HepG2 (cell line): ENCODE measurements at regions not wholly inside any gene's neighbourhood (a gene's known extent, or its start where the extent isn't known, plus 50 kb on each side); places are given as distances from the start of the nearest gene placed in this dataset.

ENCODE experiments used
- CENPX ChIP-seq: sonication (generic); formaldehyde crosslinking; IDR thresholded peaks from 2 replicates; pipeline ENCODE4 v1.9.0; 2021; ENCODE audit warnings: mild to moderate bottlenecking, missing genetic modification reagents, moderate library complexity
- FOXK2 ChIP-seq: fragments of 450-650 bp; IDR thresholded peaks from 2 replicates; pipeline ENCODE4 v1.6.1; 2016
- IKZF4 ChIP-seq: sonication (generic); formaldehyde crosslinking; IDR thresholded peaks from 2 replicates; pipeline ENCODE4 v1.5.1; 2020; ENCODE audit warnings: borderline replicate concordance, mild to moderate bottlenecking, low read depth, missing genetic modification reagents; ENCODE audit errors: not compliant biosample characterization
- JUN ChIP-seq: sonication (generic); formaldehyde crosslinking; IDR thresholded peaks from 2 replicates; pipeline ENCODE4 v1.4.0; 2020; ENCODE audit warnings: mild to moderate bottlenecking, missing genetic modification reagents
- KAT2B ChIP-seq: fragments of 150-350 bp; IDR thresholded peaks from 2 replicates; pipeline ENCODE4 v1.6.1; 2014; ENCODE audit warnings: low read depth, low read length, borderline replicate concordance
- MYC ChIP-seq: sonication (generic); formaldehyde crosslinking; IDR thresholded peaks from 2 replicates; pipeline ENCODE4 v1.9.0; 2021; ENCODE audit warnings: missing genetic modification reagents, borderline replicate concordance
- POLR2A ChIP-seq, 2 experiments: IDR thresholded peaks; 2 replicates each; pipeline ENCODE4 v1.6.1; 2011; ENCODE audit warnings: low read depth in 2 of 2, low read length in 2 of 2, mild to moderate bottlenecking in 1 of 2, moderate library complexity in 1 of 2; ENCODE audit not compliant: insufficient read depth in 1 of 2
- SP1 ChIP-seq, 2 experiments: fragments of 450-650 bp in 1 of 2; sonication (generic) in 1 of 2; formaldehyde crosslinking in 1 of 2; IDR thresholded peaks; 2 replicates each; pipeline versions ENCODE4 v1.4.0 to v1.6.1; 2016 to 2020; ENCODE audit warnings: missing genetic modification reagents in 1 of 2
- TCF7L2 ChIP-seq: IDR thresholded peaks from 2 replicates; pipeline ENCODE4 v1.6.1; 2011; ENCODE audit warnings: mild to moderate bottlenecking, low read depth, low read length, moderate library complexity
- ZBTB8A ChIP-seq: sonication (generic); formaldehyde crosslinking; IDR thresholded peaks from 2 replicates; pipeline ENCODE4 v1.4.0; 2020; ENCODE audit warnings: mild to moderate bottlenecking, low read depth, missing genetic modification reagents, borderline replicate concordance
- ZNF274 ChIP-seq: sonication (generic); formaldehyde crosslinking; IDR thresholded peaks from 2 replicates; pipeline ENCODE4 v1.5.1; 2020; ENCODE audit warnings: mild to moderate bottlenecking, missing genetic modification reagents
- ZNF558 ChIP-seq: sonication (generic); formaldehyde crosslinking; IDR thresholded peaks from 2 replicates; pipeline ENCODE4 v1.9.0; 2022; ENCODE audit warnings: mild to moderate bottlenecking, missing genetic modification reagents, borderline replicate concordance
- ZNF619 ChIP-seq: sonication (generic); formaldehyde crosslinking; IDR thresholded peaks from 2 replicates; pipeline ENCODE4 v1.4.0; 2020; ENCODE audit warnings: mild to moderate bottlenecking, missing genetic modification reagents
- TF ChIP-seq, protein P1 (sequence below): sonication (generic); formaldehyde crosslinking; IDR thresholded peaks from 2 replicates; pipeline ENCODE4 v1.5.1; 2020; ENCODE audit warnings: mild to moderate bottlenecking, missing genetic modification reagents, moderate library complexity

DNA sequence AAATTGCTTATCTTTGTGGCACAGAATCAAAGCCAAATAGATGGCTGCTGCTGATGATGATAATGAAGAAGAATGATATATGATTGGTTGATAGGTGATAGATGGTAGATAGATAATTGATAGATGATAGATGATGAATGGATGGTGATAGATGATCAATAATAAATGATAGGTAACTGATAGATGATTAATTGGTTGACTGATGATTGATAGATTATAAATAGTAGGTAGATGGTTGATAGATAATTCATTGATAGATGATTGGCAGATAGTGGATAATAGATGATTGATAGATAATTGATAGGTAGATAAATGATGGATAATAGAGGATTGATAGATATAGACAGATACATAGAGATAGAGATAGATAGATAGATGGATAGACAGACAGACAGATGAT is 430.2 kb downstream of the EIPR1 start:
- TF ChIP-seq ZNF619 (CRISPR knock-in tag) (no peak), TCF7L2 (no peak), JUN (no peak), IKZF4 (CRISPR knock-in tag) (no peak), POLR2A (IDR thresholded peaks at IDR 0.05; ENCODE audit: insufficient read depth in 1 of 2, low read depth in 2 of 2, low read length in 2 of 2) (no peak), MYC (no peak), ZNF558 (CRISPR knock-in tag) (no peak), ZBTB8A (no peak), KAT2B (no peak), SP1 (IDR thresholded peaks at IDR 0.05) (no peak), SP1 (CRISPR knock-in tag; IDR thresholded peaks at IDR 0.05) (no peak), ZNF274 (CRISPR knock-in tag) (no peak), CENPX (CRISPR knock-in tag) (no peak), FOXK2 (no peak)
- TF ChIP-seq, protein P1, sequence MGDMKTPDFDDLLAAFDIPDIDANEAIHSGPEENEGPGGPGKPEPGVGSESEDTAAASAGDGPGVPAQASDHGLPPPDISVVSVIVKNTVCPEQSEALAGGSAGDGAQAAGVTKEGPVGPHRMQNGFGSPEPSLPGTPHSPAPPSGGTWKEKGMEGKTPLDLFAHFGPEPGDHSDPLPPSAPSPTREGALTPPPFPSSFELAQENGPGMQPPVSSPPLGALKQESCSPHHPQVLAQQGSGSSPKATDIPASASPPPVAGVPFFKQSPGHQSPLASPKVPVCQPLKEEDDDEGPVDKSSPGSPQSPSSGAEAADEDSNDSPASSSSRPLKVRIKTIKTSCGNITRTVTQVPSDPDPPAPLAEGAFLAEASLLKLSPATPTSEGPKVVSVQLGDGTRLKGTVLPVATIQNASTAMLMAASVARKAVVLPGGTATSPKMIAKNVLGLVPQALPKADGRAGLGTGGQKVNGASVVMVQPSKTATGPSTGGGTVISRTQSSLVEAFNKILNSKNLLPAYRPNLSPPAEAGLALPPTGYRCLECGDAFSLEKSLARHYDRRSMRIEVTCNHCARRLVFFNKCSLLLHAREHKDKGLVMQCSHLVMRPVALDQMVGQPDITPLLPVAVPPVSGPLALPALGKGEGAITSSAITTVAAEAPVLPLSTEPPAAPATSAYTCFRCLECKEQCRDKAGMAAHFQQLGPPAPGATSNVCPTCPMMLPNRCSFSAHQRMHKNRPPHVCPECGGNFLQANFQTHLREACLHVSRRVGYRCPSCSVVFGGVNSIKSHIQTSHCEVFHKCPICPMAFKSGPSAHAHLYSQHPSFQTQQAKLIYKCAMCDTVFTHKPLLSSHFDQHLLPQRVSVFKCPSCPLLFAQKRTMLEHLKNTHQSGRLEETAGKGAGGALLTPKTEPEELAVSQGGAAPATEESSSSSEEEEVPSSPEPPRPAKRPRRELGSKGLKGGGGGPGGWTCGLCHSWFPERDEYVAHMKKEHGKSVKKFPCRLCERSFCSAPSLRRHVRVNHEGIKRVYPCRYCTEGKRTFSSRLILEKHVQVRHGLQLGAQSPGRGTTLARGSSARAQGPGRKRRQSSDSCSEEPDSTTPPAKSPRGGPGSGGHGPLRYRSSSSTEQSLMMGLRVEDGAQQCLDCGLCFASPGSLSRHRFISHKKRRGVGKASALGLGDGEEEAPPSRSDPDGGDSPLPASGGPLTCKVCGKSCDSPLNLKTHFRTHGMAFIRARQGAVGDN (CRISPR knock-in tag): no peak
